ENCODE measurements at regions not wholly inside any gene's neighbourhood (a gene's known extent, or its start where the extent isn't known, plus 50 kb on each side); places are given as distances from the start of the nearest gene placed in this dataset.

DNA sequence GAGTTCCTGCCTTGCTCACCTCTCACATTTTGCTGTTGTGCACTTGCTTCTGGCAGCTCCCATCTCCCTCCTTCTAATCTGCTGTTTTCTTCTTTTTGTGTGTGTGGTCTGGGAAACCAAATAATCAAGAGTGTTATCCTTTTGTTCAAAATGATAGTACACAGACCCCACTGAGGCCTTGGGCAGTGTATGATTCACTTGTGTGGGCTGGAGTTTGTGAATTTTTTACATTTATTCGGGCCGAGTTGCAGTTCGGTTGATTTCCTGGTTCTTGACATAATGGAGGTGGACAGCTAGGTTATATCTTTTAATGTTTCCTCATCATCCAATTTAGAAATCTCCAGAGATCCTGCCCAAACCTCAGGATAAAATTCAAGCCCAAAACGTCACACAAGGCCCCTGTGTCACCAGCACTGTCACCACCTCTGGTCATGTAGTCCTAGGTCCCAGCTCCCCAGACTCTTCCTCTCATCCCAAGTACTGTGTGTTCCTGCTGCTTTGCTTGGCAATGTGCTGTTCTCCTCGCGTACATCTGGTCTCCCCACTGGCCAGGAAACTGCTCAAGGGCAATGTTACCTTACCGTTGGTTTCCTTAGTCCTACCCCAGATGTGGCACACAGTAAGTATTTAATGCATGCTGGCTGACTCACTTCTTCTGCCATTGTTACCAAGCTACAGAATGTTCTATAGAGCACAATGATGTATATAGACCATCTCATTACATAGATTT lies 55.7 kb upstream of the PHACTR2 start:
- DNase-seq: no peak

DNA sequence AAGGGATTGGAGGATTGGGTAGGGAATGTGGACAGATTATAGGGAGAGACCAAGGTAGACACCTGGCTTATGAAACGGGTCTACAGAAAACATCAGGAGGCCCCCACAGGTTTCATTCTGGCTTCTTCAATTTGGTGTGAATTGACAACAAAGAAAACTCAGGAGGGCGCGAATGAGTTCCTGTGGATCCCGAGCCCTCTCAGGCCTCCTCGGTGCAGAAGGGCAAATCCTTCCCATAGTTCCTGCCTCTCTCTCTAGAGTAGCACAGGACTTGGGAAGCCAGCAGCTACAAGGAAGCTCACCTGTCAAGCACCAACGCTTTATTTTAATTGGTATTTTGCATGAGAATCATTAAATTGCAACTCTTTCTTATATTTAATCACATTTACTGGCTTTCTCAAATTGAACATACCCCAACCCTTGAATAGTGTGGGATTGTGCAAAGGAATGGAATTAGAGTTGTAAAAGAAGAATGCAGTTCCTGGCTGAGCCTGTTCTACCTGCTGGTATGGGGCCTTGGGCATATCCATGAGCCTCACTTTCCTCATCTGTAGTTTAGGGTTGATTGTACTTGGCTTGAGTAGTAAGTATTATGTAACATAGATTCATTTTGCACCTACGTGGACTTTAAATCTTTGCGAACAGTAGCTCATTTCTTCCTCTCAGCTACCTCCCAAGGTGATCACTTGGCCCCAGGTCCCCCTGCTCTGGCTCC lies 56.4 kb upstream of the PHACTR2 start:
- DNase-seq: no peak

DNA sequence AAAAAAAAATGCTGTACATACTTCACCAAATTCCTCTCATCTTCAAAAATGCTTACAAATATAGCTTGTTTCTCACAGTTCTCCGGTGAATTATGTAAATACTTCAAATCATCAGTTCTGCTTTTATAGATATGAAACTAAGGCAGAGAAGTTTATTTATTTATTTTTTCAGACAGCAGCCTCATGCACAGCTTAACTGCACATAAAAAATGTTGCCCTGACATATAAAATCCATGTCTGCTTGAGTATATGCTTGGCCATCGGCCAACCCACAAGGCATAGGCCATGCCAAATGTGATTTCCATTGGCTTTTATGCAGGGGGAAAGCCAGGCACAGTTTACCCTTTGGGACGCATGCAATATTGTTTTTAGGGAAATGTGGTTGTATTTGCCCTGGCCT lies 57.3 kb upstream of the PHACTR2 start:
- DNase-seq: no peak

DNA sequence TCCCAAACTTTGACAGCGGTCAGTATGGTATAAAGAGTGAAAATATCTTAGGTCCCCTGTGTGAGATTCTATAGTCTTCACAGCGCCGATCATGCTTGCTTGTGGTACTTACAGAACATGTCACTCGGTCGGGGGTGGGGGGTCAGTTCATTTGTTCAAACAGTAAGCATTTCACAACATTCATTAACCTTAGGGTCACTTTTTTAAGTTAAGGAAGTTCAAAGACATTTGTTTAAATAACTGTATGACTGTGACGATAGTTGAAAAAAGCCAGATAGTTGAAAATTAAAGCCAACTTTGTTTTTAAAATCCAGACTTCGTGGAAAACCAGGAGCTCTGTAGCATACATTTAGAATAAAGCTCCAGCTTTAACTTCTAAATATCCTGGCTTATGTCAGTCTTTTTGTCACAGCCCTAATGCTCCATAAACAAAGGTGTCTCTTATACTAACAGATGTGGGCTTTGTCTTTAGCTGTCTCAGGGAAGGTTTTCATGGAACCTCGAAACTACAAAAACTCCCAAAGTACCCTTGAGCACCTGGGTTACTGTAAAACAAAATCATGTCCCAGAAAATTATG lies 57.9 kb upstream of the PHACTR2 start:
- no peak for DNase-seq

DNA sequence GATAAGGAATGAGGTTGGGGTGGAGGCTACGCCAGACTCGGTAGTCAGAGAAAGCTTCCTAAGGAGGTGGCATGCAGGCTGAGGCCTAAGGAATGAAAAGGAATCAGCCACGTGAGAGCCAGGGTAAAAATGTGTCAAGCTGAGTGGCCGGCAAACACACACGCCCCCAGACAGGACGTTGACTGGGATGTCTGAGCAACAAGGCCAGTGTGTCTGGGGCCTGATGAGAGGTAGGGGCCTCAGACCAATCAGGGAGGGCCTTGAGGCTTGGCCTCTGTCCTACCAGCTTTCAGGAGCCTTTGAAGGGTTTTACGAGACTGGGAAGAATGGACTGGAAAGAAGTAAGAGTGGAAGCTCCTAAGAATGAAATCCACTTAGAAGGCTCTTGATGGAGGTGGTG lies 61.0 kb upstream of the PHACTR2 start:
- no peak for DNase-seq

DNA sequence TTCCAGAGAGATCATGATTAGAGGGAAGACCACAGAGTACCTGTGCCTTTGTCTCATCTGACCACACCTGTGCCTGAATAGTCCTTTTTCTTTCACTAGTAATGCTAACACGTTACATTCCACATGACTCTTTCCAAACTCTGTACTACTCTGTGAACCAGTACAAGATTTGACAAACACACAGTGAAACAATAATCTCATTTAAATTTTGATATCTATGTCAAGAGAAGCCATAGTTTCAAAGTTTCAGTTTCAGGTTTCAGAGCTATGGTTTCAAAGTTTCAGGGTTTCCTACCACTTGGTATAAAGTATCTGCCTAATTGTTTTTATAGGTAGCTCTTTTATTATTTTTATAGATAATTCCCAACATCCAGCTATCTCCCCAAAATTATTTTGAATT lies 62.0 kb upstream of the PHACTR2 start:
- no peak for DNase-seq

DNA sequence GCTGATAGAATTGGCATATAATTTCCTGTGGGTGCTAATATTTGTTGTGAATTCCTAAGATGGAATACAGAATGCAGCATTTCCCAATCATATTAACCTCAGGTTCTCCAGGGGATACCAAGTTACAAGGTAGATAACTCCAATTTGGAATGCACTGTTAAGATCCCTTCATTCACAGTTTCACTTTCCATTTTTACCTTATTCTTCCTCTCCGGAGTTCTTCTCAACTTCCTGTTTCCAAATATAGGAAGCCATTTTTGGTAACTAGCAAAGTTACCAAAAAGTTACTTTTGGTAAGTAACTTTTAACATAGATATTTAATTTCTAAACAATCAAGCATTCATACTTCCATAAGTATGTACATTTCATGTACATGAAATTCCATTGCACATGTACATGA lies 63.5 kb upstream of the PHACTR2 start:
- DNase-seq: no peak

DNA sequence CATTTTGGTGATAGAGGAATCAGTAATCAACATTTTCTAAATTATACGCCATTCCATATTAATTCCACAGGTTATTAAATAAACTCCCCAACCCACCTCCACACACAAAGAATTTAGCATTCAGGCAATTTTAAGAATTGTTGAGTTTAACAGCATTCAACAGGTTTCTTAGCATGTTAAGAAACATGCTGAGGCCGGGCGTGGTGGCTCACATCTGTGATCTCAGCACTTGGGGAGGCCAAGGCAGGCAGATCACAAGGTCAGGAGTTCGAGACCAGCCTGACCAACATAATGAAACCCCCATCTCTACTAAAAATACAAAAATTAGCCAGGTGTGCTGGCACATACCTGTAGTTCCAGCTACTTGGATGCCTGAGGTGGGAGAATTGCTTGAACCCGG lies 64.0 kb upstream of the PHACTR2 start:
- no peak for DNase-seq

DNA sequence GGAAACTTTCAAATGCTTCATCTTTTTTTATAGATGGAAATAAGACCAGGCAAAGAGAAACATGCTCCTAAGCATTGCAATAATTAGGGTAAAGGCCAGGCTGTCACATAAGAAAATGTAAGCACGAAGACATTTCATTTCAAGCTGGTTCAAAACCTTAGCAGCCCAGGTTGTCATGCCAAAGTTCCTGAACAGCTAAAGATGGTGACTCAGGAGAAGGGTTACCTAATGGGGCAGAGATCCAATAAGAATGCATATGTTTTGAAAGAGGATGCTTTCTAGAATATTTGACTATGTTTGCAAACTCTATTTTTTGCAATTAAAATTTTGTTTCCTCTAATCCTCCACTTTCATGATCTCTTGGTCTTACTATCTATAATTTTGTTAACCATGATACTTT lies 65.6 kb upstream of the PHACTR2 start:
- DNase-seq: no peak

DNA sequence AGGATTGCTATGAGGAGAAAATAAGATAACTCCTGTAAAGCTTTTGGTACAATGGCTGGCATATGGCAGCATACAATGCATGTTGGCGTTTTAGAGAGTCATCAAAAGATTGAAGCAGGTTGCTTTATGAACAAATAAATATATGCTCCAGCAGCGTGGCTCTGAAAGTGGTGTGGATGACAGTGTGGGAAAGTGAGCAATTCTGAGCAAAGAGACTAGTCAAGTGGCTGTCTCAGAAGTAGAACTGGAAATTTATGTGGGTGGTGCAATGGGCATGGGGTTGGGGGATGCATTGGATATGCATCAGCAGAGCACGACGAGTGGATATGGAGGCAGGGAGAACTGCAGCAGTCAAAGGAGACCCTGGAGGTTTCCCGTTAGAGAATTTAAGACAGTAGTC lies 66.2 kb upstream of the PHACTR2 start:
- DNase-seq: no peak

DNA sequence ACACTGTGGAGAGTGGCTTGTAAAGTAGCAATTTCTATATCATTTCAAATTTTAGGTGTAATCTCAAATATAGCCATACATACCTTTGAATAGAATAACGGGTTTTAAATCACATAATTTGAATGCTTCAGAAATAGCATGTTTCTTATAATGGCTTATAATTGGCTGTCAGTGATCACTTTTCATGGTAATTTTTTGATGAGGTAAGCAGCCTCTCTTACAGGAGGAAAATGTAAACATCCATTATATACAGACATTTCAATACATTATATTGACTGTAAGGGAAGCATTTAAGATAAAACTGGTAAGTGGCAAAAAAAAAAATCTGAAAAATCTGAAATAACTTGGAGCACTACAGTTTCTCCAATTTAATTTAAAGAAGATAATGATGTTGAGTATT lies 67.8 kb upstream of the PHACTR2 start:
- DNase-seq: no peak

DNA sequence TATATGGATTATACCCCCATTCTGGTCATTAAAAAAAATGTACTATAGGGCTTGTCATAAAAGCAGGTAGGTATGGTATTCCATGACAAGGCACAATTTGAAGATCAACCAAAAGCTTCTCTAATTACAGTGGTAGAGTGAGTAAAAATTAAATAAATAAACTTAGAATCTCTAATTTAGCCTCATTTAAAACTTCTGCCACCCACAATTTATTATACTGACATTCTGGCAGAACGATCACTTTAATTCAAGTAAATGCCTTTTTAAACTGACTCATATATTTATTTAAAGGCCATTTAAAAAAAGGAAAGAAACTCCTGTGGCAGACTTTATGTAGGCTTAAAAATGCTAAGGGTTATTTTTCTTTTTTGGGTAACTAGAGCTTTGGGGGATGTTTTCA lies 68.3 kb upstream of the PHACTR2 start:
- DNase-seq: no peak

DNA sequence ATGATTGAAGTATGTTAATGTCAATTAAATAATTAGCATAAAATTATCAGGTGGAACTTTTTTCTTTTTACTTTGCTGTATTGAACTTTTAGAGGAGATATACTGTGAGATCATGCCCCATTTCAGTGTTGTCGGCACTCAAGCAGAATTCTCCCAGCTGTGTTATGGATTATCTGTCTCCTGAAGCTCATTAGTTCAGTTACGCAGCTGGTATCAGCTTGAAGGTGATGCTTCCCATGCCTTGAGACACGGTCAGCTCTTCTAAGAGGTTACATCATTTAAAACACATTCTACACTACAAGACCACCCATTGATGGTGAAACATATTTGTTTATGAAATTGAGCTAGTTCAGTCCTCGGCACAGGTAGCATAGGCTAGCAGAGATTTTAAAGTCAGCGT lies 68.9 kb upstream of the PHACTR2 start:
- DNase-seq: no peak

DNA sequence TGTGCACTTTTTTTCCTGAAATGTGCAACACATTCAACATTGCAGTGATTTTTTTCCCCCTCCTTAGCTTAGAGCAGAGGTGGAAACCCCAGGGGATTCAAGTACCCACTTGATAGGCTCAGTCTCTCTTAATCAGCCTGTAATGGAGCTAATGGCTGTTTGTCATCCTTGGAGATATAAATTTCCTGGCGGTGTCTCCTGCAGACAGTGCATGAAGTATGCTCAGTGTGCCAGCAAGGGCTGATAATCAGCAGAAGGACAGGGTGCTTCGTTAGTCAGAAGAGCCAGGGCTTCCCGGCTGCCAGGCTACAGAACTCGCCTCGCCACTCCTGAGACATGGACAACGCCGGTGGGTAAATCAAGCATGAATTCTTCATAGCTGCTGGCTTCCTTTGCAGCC lies 69.8 kb upstream of the PHACTR2 start:
- DNase-seq: no peak

DNA sequence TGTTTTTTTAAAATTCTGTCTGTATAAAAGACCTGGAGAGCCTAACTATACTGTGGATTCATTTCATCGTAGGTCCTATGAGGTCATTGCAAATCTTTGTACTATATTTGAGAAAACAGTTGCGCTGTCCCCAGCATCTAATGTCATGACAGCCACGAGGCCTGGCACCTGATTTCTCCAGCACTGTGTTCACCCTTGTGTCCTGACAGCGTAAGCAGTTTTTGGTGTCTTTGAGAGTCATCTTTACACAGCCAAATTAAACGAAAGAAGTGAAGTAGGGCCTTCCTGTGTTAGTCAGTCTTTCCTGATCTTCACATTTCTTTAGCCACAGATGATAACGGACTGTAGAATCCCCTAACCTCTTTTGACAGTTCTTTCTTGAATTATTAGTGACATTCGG lies 70.6 kb upstream of the PHACTR2 start:
- no peak for DNase-seq

DNA sequence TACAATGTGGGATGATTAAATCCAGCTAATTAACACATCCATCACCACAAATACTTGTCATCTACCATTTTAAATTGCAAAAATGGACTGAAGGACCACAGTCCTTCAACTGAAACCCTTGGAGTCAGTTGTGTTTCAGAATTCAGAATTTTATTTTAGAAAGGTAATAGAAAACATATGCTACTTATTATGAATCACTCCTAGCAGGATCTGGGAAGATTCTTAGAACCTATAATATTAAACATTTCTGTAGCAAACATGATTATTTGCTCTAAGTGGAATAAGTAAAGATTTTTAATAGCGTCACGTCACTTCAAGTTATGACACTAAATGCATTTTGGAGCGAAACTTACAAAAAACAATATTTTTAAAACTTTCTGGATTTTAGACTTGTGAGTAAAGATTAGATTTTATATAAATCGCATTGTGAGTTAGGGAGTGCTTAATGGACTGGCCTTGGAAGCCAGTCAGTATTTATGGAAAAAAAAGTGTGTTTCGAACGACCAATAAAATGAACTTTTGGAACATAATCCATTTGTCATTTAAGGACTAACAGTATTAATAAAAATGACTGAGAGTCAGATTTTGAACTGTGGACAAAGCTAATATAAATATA lies 71.8 kb upstream of the PHACTR2 start:
- DNase-seq: no peak

DNA sequence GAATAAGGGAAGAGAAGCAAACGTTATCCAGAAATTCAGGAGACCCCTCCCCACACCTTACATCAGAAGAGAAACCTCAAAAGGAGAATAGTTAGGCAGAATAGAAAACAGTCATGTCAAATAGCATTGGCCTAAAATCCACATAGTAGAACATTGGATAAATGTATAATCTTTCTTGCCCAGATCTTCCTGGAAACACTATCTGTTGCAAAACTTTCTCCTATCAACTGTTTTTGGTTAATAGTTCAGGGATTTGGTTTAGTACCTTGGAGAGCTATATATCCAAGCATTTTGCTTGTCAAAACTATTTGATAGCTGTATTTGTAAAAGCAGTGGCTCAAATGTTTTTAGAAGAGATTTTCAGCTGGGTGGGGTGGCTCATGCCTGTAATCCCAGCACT lies 74.3 kb upstream of the PHACTR2 start:
- no peak for DNase-seq

DNA sequence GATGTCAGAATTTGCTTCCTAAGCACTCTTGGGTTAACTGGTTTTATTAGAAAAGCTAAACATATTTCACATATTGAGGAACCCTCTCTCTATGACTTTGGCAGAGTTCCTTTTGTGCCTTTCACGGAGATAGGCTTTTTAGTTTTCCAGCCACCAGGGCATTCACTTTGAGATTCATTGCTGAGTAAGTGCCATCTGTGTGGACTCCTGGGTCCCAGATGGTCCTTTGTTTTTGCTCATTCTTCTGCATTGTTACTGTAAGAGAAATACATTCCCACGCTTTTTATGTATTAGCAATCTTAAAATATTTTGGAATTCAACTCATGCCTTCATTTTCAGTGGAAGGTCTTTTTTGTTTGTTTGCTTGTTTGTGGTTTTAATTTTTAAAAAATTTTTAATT lies 76.3 kb upstream of the PHACTR2 start:
- no peak for DNase-seq

DNA sequence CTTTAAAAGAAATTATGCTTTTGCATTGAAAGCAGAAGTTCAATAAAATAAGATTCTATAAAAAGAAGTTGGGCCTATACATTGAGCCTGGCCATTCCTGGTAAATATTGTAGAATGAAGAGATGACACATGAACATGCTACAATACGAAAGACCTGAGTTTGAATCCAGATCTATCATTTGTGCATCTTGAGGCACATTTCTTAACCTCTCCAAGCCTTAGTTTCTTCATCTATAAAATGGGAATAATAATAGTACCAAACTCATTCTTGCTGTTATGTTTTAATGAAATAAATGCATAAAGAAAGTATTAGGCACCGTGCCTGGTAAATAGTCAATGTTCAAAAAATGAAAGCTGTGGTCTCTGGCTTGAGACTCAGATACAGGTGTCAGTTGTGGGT lies 76.9 kb upstream of the PHACTR2 start:
- DNase-seq: no peak

DNA sequence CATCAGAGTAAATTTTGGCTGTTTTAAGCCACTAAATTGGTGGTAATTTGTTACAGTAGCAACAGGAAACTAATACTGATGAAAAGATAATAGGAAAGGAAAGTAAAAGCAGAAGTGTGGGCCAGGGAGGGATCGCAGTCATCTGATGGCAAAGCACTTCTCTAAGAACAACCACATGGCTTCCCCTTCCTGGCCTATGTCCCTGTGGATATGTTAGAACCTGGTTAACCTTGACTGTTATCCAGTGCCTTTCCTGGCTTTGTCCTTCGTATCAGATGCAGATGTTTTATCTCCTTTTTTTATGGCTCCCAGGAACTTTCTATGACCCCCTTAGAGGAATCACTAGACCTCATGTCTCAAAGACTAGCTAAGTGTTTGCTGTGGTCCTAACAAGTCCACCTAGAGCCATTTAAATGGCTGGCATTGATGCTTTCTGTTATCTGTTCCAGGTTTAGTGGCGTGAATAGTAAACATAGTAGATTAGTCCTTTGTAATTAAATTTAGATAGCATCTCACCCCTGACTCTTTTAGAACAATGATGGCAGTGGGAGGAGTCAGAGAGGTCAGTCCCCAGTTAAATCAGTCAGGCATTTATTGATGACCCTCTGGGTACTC lies 79.2 kb upstream of the PHACTR2 start:
- no peak for DNase-seq

DNA sequence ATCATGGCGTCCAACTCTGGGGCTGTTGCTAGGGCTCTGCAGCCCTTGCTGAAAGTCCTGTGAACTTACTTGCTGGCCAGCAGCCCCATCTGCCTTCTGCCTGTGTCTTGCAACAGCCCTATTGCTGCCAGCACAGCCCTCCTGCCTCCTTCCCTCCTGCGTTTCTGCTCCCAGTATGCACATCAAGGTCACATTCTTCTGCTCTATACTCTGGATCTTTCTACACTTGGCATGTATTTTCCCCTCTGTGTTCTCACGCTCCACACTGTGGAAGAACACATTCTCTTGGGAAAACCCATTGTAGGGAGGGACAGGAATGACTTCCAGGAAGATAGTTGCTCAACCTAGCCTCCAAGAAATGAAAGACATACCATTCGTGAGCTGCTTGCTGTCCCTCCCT lies 80.9 kb upstream of the PHACTR2 start:
- no peak for DNase-seq

DNA sequence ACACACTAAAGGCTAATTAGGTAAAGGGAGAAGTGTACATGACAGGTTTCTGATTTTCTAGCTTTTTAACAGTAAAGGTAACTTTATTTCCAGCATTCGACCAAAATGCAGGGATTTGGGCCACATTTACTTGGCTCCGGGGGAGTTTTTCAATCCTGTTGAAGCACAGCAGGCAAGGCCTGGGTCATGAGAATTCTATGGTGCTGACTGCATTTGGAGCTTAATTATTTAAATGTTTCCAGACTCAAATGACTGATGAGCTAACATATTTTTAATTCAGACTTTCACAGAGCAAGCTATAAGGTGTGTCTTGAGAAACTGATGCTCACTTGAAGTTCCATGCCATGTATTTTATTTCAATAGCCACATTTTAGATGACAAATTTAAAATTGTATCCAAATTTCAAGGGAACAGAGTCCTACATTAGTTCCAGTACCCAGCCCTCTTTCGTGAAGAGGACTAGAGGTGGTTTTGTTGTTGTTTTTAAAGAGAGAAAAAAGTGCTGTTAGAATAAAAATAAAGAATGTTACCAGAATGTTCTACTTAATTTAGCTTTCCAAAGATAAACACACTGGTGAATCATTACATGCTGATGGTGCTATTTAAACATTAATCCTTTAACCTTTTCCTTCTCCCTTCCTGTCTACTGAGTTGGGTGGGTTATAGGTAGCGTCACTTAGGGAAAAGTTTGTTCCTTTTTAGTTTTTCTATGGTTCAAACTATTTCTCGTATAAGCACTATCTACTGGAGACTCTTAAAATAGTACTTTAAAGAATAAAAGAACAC lies 82.3 kb upstream of the PHACTR2 start:
- DNase-seq: no peak

DNA sequence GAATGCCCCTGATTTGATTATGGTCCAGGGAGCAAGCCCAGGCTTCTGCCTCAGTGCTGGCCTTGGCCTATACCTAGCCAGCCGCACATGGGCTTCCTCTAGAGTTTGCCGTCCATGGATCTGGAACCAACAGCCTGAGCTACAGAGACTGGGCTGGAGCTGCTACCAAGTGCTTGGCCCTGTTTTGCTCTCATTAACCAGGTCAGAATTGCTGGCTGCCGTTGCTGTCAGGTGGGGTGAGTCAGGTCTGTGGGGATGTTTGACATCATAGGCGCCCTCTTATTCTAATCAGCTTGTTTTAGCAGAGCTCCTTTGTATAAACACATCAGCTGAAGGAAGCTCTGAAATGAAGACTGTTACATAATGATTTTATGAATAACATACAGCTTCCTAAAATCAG lies 83.1 kb upstream of the PHACTR2 start:
- DNase-seq: no peak
